ENCODE measurements at regions not wholly inside any gene's neighbourhood (a gene's known extent, or its start where the extent isn't known, plus 50 kb on each side); places are given as distances from the start of the nearest gene placed in this dataset.

GRCh38 chr2:191512874-191513273 lies 165.1 kb upstream of the NABP1 start:
- no peak for DNase-seq (ENCODE audit: low read depth in 4 of 4, low spot score in 3 of 4)

- DNase-seq (ENCODE audit: low read depth in 4 of 4, low spot score in 3 of 4), result no peak
These were observed 163.3 kb upstream of the NABP1 start for GRCh38 chr2:191514613-191515012.

DNA sequence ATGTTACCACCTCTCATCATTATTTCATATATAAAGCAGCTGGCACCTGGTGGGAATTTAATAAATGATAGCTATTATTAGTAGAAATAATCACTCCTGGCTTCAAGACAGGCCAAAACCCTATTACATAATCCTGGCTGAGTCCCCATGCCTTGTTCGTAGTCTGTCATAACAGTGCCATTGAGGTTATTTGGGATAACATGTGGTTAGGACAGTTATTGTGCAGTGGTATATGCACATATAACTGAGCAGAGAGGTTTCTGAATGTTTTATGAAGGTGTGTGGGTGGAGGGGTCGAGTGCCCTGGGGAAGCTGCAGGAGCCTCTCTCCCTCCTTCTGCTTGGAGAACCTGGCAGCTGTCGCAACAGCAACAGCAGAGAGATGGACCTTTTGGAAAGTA lies 162.4 kb upstream of the NABP1 start:
- no peak for DNase-seq (ENCODE audit: low read depth in 4 of 4, low spot score in 3 of 4)

GRCh38 chr2:191516260-191516659 lies 161.7 kb upstream of the NABP1 start:
- no peak for DNase-seq (ENCODE audit: low read depth in 4 of 4, low spot score in 3 of 4)

DNA sequence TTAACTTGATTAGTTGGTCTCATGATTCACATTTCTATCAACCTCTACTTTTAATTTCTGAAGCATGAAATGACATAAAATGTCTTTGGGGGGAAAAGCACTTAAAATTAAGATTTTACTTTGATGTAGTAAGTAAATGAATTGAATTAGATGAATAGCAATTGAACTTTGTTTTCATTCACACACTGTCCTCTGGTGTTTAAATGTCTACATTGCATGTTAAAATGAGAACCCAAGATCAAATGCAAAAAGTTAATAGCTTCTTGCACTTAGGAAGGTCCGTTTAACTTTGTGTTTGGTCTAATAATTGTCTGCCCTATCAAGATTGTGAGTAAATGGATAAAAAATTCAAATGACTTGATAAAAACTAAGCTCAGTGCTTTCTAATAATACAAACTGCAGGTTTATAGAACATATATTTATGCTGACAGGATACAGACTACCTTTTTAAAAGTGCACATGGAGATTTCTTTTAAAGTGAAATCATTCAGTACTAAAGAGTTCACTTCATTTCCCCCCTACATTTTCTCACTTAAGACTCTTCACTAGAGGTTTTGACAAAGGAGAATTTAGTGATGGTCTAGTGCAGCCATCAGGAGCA lies 156.2 kb upstream of the NABP1 start:
- DNase-seq (ENCODE audit: low read depth in 4 of 4, low spot score in 3 of 4), result peak; percentile 24 to 36 (median 28)

DNA sequence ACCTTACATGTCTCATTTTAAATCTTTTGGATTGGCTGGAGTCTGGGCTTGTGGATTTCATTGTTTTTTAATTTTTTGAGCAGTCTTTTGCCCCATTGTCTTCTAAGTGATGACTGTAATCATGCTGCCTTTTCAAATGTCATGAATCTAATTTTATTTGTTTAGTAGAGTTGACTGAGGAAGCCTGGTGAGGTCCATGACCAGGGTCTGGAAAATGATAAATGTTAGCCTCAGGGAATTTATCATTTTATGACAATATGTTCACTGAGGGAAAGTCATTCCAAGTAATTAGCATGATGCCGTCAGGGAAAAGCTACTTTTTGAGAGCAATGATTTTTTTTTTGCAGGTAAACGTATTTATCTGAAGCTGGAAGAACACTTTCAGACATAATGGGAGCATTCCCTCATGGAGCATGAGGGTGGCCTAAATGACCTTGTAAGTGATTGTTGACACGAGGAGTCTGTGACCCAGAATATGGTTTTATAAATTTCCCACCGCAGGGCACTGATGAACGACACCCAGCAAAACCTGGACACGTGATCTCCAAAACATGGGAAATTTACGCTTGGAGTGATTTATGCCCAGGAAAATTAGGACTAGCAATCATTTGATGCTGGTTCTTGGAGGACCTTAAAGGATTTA lies 155.3 kb upstream of the NABP1 start:
- no peak for DNase-seq (ENCODE audit: low read depth in 4 of 4, low spot score in 3 of 4)

DNA sequence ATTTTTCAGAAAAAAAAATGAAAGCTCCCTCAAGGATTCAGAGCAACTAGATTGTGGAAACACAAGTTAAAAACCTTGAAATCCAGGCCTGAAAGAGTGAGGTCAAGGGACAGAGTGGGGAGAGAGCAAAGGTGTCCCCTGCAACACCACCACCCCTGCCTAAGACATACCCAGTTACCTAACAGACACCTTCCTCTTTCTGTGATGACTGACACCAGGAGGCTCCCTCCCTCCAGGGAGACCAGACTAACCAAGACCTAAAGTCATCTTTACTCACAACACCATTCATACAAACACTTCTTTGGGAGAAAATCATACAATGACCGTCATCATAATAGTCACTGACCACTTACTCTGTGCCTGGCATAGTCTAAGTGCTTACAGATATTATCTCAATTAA lies 151.8 kb upstream of the NABP1 start:
- no peak for DNase-seq (ENCODE audit: low read depth in 4 of 4, low spot score in 3 of 4)

GRCh38 chr2:191526536-191526935 lies 151.4 kb upstream of the NABP1 start:
- no peak for DNase-seq (ENCODE audit: low read depth in 4 of 4, low spot score in 3 of 4)

- no peak for DNase-seq (ENCODE audit: low read depth in 4 of 4, low spot score in 3 of 4)
These were observed 150.9 kb upstream of the NABP1 start for GRCh38 chr2:191526953-191527556.

DNA sequence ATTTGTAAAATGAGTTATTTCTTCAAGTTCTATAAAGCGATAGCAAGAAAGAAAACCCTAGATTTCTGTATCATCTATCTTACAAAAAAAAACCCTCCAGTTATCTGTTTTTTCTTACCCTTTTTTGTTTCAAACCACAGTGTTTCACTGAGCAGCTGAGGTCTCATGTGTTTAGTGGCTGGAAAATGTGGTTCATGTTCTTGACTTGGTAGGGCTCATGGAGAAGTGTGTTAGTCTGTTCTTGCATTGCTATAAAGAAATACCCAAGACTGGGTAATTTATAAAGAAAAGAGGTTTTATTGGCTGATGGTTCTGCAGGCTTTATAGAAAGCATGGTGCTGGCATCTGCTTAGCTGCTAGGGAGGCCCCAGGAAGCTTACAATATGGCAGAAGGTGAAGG lies 147.3 kb upstream of the NABP1 start:
- no peak for DNase-seq (ENCODE audit: low read depth in 4 of 4, low spot score in 3 of 4)

GRCh38 chr2:191533693-191534180 lies 144.2 kb upstream of the NABP1 start:
- no peak for DNase-seq (ENCODE audit: low read depth in 4 of 4, low spot score in 3 of 4)

GRCh38 chr2:191537921-191538320 lies 140.0 kb upstream of the NABP1 start:
- no peak for DNase-seq (ENCODE audit: low read depth in 4 of 4, low spot score in 3 of 4)

GRCh38 chr2:191538334-191538903 lies 139.5 kb upstream of the NABP1 start:
- DNase-seq (ENCODE audit: low read depth in 4 of 4, low spot score in 3 of 4), result no peak

DNA sequence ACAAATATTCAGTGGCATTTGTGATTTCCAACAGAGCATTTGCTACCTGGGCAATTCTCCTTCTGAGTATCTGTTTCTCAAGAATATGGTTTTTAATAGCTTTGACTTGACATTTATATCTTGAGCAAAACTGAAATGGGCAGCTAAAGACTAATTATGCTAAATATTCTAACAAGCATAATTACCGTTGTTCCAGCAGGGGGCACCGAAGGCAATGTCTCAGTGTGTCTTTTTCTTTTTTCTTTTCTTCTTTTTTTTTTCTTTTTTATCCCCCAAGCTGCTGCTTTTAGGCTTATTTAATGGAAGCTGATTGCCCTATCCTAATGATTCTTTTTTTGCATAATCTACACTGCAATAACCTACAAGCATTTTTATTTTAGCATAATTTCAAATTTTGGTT lies 138.9 kb upstream of the NABP1 start:
- DNase-seq (ENCODE audit: low read depth in 4 of 4, low spot score in 3 of 4), result peak in 2 of 4 donors; percentile 16 to 20

- no peak for DNase-seq (ENCODE audit: low read depth in 4 of 4, low spot score in 3 of 4)
These were observed 137.3 kb upstream of the NABP1 start for GRCh38 chr2:191540681-191541080.

DNA sequence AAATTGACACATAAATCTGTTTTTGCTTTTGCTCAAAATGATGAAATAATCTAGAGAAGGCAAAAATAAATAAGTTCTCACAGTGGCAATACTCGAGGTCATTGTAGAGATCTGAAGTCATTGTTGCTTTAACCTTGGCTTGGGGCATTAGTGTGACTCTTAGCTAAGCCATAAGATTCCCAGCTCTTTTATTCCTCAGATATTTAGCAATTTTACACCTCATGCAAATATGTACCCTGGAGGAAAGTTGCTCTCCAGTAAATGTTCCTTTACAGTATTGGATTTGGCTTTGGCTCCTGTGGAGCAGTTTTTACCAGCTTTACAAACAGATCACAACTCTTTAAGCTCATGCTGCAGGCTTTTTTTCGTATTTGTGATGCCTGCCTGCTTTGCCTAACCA lies 134.2 kb upstream of the NABP1 start:
- DNase-seq (ENCODE audit: low read depth in 4 of 4, low spot score in 3 of 4), result no peak

DNA sequence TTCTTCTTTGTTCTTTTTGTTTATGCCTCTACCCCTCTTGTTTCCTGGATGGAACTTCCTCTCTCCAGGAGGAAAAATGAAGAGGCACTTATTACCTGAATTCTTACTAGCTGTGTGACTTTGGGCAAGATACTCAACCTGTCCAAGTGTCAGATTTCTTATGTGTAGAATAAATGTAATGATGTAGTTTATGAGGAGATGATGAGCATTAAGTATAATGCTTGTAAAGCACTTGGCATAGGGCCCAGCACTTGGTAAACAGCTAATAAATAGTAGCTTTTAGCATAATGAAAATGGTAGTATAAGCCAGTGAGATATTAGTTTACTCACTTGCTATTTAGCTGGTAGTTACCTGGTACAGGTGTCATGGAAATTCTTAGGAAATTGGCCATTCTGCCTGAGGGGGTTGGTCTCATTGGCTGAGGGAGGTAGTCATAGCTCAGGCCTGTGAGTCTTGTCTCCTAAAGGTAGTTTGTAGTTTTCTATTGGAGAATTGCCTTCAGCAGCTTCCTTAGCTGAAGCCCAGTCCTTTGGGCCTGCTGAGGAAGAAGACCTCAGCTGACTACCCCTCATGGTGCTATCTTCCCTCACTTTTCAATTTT lies 133.4 kb upstream of the NABP1 start:
- DNase-seq (ENCODE audit: low read depth in 4 of 4, low spot score in 3 of 4), result no peak

DNA sequence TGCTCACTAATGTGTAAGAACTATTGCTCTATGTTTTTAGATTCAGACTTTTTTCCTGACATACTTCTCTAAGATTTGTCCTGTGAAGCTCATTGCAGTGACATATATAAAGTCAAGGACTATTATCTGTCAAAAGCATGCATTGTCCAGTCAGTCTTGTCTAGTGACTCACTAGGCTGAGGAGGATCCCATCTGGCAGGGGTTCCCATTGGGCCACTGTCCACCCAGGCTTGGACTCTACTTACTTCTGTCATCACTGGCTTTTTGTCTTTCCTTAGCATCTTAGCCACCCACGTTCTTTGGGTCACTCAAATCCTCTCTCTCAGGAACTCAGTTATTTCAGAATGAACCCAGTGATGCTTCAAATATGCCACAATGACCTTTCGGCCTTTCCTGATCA lies 132.6 kb upstream of the NABP1 start:
- no peak for DNase-seq (ENCODE audit: low read depth in 4 of 4, low spot score in 3 of 4)

- DNase-seq (ENCODE audit: low read depth in 4 of 4, low spot score in 3 of 4), result peak in 1 of 4 donors; percentile 28
These were observed 125.9 kb upstream of the NABP1 start for GRCh38 chr2:191552066-191552465.

DNA sequence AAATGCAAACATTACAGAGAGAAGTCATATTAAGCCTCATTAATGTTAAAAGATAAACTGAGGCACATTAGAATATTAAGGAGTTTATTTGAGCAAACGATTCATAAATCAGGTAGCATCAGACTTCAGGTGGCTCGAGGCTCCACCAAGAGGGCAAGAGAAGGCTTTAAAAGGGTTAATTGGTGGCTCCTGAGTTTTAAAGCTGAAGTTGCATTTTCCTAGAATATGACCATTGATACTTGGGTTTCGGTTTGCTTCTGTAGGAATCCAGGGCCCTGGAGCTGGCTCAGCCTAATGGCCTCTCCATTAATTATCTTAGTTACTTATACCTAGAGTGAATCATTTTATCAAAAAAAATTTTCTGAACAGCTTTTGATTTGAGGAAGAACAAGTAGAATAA lies 123.7 kb upstream of the NABP1 start:
- no peak for DNase-seq (ENCODE audit: low read depth in 4 of 4, low spot score in 3 of 4)

DNA sequence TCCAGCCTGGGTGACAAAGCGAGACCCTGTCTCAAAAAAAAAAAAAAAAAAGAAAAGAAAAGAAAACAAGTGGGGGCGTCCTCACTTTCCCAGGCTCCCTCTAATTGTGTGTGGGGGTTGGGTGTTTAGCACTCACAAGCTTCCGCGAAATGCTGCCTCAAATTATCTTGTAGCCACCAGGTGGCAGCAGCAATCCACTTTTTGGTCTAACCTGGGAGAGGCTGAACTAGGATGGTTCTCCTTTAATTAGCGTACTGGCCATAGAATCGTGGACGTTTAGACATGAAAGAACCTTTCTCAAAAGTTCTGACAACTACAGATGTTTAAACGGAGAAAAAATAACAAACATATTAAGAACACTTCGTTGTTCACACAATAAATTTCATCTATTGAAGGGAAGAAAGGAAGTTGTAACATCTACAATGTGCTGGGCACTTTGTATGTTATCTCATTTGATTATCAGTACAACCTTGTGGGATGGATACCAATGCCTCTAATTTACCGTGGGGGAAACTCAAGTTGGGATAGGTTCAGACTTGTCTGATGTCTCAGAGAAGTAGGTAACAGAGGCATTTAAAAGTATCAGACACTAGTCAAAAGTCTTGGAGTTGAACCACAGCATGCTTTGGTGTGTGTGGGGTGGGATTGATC lies 122.7 kb upstream of the NABP1 start:
- DNase-seq (ENCODE audit: low read depth in 4 of 4, low spot score in 3 of 4), result peak; percentile 81 to 87 (median 84)
